HepG2 (cell line): ENCODE measurements at regions not wholly inside any gene's neighbourhood (a gene's known extent, or its start where the extent isn't known, plus 50 kb on each side); places are given as distances from the start of the nearest gene placed in this dataset.

Source experiments
- BHLHE40 ChIP-seq: IDR thresholded peaks from 2 replicates; pipeline ENCODE4 v1.6.1; 2011; ENCODE audit warnings: low read length, improper control_type of control experiment
- NONO ChIP-seq, 2 experiments: fragments of 450-650 bp in 1 of 2; sonication (generic) in 1 of 2; formaldehyde crosslinking in 1 of 2; IDR thresholded peaks in 1 of 2; conservative IDR thresholded peaks in 1 of 2; 2 replicates each; pipeline versions ENCODE4 v1.6.1 to v1.8.0; 2017 to 2022; ENCODE audit warnings: mild to moderate bottlenecking in 1 of 2, missing genetic modification reagents in 1 of 2, moderate library complexity in 1 of 2
- ZNF10 ChIP-seq: sonication (generic); formaldehyde crosslinking; IDR thresholded peaks from 2 replicates; pipeline ENCODE4 v1.4.0; 2020; ENCODE audit warnings: mild to moderate bottlenecking, low read depth, missing genetic modification reagents, borderline replicate concordance
- TF ChIP-seq, protein P1 (sequence below): sonication (generic); formaldehyde crosslinking; IDR thresholded peaks from 2 replicates; pipeline ENCODE4 v1.5.0; 2020; ENCODE audit warnings: mild to moderate bottlenecking, missing genetic modification reagents, moderate library complexity
- TF ChIP-seq, protein P2 (sequence below), 2 experiments: fragments of 450-650 bp in 1 of 2; sonication (generic) in 1 of 2; formaldehyde crosslinking in 1 of 2; IDR thresholded peaks; 2 replicates each; pipeline versions ENCODE4 v1.6.1 to v1.8.0; 2016 to 2022; ENCODE audit warnings: antibody characterized with exemption in 1 of 2, mild to moderate bottlenecking in 1 of 2, missing genetic modification reagents in 1 of 2
- TF ChIP-seq, protein P3 (sequence below): sonication (generic); formaldehyde crosslinking; IDR thresholded peaks from 2 replicates; pipeline ENCODE4 v1.5.0; 2020; ENCODE audit warnings: missing genetic modification reagents, mild to moderate bottlenecking, borderline replicate concordance

DNA sequence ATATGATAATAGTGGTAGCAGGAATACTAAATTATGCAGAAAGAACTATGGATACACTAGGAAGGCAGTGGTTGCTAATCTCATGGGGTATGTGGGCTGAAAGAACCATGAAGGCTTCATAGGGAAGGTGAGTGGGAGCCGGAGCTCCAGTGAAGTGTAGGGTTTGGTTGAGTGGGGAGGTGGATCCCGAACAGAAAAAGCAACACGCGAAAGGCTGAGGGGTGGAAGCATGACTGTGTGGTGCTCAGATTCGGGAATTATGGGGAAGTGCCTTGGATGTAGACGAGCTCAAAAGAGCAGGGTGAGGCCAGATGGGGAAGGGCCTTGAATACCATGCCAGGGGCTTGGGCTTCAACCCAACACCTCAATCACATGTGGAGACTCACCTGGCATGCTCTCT lies 715.1 kb downstream of the TYW1 start:
- TF ChIP-seq, protein P1, sequence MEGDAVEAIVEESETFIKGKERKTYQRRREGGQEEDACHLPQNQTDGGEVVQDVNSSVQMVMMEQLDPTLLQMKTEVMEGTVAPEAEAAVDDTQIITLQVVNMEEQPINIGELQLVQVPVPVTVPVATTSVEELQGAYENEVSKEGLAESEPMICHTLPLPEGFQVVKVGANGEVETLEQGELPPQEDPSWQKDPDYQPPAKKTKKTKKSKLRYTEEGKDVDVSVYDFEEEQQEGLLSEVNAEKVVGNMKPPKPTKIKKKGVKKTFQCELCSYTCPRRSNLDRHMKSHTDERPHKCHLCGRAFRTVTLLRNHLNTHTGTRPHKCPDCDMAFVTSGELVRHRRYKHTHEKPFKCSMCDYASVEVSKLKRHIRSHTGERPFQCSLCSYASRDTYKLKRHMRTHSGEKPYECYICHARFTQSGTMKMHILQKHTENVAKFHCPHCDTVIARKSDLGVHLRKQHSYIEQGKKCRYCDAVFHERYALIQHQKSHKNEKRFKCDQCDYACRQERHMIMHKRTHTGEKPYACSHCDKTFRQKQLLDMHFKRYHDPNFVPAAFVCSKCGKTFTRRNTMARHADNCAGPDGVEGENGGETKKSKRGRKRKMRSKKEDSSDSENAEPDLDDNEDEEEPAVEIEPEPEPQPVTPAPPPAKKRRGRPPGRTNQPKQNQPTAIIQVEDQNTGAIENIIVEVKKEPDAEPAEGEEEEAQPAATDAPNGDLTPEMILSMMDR (CRISPR knock-in tag), result no peak
- TF ChIP-seq NONO (IDR thresholded peaks at IDR 0.05) (no peak), NONO (CRISPR knock-in tag; conservative IDR thresholded peaks at IDR 0.05) (no peak), ZNF10 (CRISPR knock-in tag) (no peak), BHLHE40 (no peak)
- TF ChIP-seq, protein P2, sequence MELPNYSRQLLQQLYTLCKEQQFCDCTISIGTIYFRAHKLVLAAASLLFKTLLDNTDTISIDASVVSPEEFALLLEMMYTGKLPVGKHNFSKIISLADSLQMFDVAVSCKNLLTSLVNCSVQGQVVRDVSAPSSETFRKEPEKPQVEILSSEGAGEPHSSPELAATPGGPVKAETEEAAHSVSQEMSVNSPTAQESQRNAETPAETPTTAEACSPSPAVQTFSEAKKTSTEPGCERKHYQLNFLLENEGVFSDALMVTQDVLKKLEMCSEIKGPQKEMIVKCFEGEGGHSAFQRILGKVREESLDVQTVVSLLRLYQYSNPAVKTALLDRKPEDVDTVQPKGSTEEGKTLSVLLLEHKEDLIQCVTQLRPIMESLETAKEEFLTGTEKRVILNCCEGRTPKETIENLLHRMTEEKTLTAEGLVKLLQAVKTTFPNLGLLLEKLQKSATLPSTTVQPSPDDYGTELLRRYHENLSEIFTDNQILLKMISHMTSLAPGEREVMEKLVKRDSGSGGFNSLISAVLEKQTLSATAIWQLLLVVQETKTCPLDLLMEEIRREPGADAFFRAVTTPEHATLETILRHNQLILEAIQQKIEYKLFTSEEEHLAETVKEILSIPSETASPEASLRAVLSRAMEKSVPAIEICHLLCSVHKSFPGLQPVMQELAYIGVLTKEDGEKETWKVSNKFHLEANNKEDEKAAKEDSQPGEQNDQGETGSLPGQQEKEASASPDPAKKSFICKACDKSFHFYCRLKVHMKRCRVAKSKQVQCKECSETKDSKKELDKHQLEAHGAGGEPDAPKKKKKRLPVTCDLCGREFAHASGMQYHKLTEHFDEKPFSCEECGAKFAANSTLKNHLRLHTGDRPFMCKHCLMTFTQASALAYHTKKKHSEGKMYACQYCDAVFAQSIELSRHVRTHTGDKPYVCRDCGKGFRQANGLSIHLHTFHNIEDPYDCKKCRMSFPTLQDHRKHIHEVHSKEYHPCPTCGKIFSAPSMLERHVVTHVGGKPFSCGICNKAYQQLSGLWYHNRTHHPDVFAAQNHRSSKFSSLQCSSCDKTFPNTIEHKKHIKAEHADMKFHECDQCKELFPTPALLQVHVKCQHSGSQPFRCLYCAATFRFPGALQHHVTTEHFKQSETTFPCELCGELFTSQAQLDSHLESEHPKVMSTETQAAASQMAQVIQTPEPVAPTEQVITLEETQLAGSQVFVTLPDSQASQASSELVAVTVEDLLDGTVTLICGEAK (IDR thresholded peaks at IDR 0.05), result no peak
- TF ChIP-seq, protein P2 (CRISPR knock-in tag; IDR thresholded peaks at IDR 0.05), result no peak
- TF ChIP-seq, protein P3, sequence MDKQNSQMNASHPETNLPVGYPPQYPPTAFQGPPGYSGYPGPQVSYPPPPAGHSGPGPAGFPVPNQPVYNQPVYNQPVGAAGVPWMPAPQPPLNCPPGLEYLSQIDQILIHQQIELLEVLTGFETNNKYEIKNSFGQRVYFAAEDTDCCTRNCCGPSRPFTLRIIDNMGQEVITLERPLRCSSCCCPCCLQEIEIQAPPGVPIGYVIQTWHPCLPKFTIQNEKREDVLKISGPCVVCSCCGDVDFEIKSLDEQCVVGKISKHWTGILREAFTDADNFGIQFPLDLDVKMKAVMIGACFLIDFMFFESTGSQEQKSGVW, result no peak
